ENCODE measurements at regions not wholly inside any gene's neighbourhood (a gene's known extent, or its start where the extent isn't known, plus 50 kb on each side); places are given as distances from the start of the nearest gene placed in this dataset.

DNA sequence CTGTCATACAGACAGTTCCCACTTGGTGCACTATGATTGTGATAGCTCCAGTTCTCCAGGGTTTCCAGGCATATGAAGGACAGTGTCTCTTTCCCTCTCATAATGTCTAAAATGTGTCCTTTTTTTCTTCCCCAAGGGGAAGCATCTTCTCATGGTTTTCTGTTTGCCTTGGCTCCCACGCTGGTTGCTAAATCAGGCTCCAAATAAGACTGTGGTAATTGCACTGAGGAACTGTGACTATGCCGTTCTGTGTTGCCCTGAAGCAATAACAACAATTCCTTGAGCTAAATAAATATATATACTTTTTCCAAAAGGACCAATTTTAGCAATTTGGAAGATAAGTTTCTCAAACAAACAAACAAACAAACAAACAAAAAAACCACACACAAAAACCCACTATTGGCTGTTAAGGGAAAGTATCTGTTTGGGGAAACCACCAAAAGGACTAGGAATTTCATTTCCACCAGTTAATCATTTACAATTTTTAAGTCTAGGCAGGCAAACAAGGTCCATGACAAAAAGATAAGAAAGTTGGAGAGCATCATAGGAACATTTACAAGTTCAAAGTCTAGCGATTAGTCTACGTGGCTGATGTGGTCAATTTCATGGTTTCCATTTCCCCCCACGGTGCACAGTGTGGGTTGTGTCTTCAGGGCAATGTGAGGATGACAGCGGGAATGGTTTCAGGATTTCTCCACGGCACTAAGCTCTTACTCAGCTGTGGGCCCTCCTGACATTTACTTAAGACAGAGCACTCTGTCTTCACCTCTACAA lies 62.4 kb downstream of the THNSL1 start:
- TF ChIP-seq ZNF366 (tag by site-specific recombination; conservative IDR thresholded peaks at IDR 0.05) (no peak), ZNF658 (tag by site-specific recombination; IDR thresholded peaks at IDR 0.05) (no peak), RBAK (tag by site-specific recombination; IDR thresholded peaks at IDR 0.05) (no peak), ZNF561 (tag by site-specific recombination; IDR thresholded peaks at IDR 0.05; ENCODE audit: borderline replicate concordance) (no peak), ZNF169 (tag by site-specific recombination; IDR thresholded peaks at IDR 0.05) (no peak), ZNF548 (tag by site-specific recombination; IDR thresholded peaks at IDR 0.05) (no peak), ZEB2 (tag by site-specific recombination; IDR thresholded peaks at IDR 0.05) (no peak), ZNF670 (tag by site-specific recombination; IDR thresholded peaks at IDR 0.05; ENCODE audit: low read depth) (no peak), ZNF426 (tag by site-specific recombination; IDR thresholded peaks at IDR 0.05) (no peak), ZXDB (tag by site-specific recombination; IDR thresholded peaks at IDR 0.05) (no peak), ZBTB8A (tag by site-specific recombination; IDR thresholded peaks at IDR 0.05) (no peak), ZNF121 (tag by site-specific recombination; IDR thresholded peaks at IDR 0.05) (no peak), ZFP41 (tag by site-specific recombination; IDR thresholded peaks at IDR 0.05; ENCODE audit: borderline replicate concordance) (no peak), ZBTB17 (tag by site-specific recombination; IDR thresholded peaks at IDR 0.05) (no peak), SP2 (tag by site-specific recombination; IDR thresholded peaks at IDR 0.05) (no peak), ZNF677 (tag by site-specific recombination; IDR thresholded peaks at IDR 0.05) (no peak)
- TF ChIP-seq, protein P1, sequence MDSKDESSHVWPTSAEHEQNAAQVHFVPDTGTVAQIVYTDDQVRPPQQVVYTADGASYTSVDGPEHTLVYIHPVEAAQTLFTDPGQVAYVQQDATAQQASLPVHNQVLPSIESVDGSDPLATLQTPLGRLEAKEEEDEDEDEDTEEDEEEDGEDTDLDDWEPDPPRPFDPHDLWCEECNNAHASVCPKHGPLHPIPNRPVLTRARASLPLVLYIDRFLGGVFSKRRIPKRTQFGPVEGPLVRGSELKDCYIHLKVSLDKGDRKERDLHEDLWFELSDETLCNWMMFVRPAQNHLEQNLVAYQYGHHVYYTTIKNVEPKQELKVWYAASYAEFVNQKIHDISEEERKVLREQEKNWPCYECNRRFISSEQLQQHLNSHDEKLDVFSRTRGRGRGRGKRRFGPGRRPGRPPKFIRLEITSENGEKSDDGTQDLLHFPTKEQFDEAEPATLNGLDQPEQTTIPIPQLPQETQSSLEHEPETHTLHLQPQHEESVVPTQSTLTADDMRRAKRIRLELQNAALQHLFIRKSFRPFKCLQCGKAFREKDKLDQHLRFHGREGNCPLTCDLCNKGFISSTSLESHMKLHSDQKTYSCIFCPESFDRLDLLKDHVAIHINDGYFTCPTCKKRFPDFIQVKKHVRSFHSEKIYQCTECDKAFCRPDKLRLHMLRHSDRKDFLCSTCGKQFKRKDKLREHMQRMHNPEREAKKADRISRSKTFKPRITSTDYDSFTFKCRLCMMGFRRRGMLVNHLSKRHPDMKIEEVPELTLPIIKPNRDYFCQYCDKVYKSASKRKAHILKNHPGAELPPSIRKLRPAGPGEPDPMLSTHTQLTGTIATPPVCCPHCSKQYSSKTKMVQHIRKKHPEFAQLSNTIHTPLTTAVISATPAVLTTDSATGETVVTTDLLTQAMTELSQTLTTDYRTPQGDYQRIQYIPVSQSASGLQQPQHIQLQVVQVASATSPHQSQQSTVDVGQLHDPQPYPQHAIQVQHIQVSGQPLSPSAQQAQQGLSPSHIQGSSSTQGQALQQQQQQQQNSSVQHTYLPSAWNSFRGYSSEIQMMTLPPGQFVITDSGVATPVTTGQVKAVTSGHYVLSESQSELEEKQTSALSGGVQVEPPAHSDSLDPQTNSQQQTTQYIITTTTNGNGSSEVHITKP (tag by site-specific recombination; IDR thresholded peaks at IDR 0.05) = no peak
- TF ChIP-seq, protein P2, sequence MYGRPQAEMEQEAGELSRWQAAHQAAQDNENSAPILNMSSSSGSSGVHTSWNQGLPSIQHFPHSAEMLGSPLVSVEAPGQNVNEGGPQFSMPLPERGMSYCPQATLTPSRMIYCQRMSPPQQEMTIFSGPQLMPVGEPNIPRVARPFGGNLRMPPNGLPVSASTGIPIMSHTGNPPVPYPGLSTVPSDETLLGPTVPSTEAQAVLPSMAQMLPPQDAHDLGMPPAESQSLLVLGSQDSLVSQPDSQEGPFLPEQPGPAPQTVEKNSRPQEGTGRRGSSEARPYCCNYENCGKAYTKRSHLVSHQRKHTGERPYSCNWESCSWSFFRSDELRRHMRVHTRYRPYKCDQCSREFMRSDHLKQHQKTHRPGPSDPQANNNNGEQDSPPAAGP (tag by site-specific recombination; IDR thresholded peaks at IDR 0.05) = no peak
- CTCF ChIA-PET = interaction anchor here (0.6 to 3.3 kb wide), 7 partner anchors 9 to 634 kb away, joined by 3 to 27 read pairs (median 3); no protein-coding TSS in a partner anchor
- H3K4me1 ChIP-seq (ENCODE audit: control insufficient read depth, insufficient read depth, low read length) = no peaks in the 10 kb centered on the region
- H3K27ac ChIP-seq (ENCODE audit: extremely low read depth, low read depth, low read length) = no peak overlapping the region
- POLR2A ChIA-PET = no interaction called here
- H3K4me3 ChIP-seq (ENCODE audit: low read depth, low read length) = no peak overlapping the region
- no peaks in the 10 kb centered on the region for H3K9me3 ChIP-seq (ENCODE audit: control insufficient read depth, insufficient read depth, low read depth, low read length)
- no peaks in the 10 kb centered on the region for H3K36me3 ChIP-seq (ENCODE audit: control insufficient read depth in 2 of 2, insufficient read depth in 1 of 2, low read length in 2 of 2)

DNA sequence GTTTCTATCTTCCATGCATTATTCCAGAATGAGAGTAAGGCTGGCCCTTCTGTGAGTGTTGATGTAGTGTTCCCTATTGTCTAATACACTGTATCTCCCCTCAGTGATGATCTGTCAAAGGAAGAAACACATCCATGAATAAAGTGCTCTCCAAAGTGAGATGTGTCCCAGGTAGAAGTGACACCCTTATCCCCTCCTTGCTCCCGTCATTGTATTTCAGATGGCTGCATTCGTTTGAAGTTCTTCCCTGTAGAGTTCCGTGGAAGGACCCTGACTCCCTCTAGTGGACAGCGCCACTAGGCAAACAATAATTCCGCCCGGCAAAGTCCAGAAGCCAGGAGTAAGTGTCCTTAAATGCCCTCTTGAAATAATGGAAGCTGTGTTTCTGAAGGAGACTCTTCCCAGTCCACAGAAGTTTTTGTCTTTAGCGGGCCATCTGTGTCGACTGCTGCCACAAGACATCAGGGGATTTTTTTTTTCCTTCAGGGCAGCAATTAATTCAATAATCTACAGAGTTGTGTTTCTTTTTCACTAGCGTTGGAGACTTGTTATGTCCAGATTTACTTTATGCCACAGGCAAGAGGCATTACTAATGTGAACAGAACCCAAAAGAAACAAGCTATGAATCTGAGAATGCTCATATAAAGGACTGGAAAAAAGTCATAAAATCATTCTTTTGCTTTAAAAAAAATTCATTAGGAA lies 64.6 kb downstream of the THNSL1 start:
- ChIA-PET CTCF (interaction anchor here (0.5 to 4.2 kb wide), 57 partner anchors 9 to 1052 kb away, joined by 3 to 27 read pairs (median 4); partner anchors contain the start of genes ENKUR and THNSL1), POLR2A (interaction anchor here (1.0 kb wide), 1 partner anchor 356 kb away, joined by 3 read pairs; no protein-coding TSS in a partner anchor)
- Histone ChIP-seq H3K4me1 (ENCODE audit: control insufficient read depth, insufficient read depth, low read length) (no peaks in the 10 kb centered on the region), H3K4me3 (ENCODE audit: low read depth, low read length) (no peak overlapping the region), H3K36me3 (ENCODE audit: control insufficient read depth in 2 of 2, insufficient read depth in 1 of 2, low read length in 2 of 2) (no peaks in the 10 kb centered on the region), H3K27ac (ENCODE audit: extremely low read depth, low read depth, low read length) (no peak overlapping the region), H3K9me3 (ENCODE audit: control insufficient read depth, insufficient read depth, low read depth, low read length) (no peaks in the 10 kb centered on the region)
- TF ChIP-seq ZNF747 (tag by site-specific recombination; IDR thresholded peaks at IDR 0.05) (no peak), ZSCAN30 (tag by site-specific recombination; IDR thresholded peaks at IDR 0.05) (peak; percentile 90), ZNF132 (tag by site-specific recombination; IDR thresholded peaks at IDR 0.05; ENCODE audit: borderline replicate concordance) (no peak), KLF9 (tag by site-specific recombination; IDR thresholded peaks at IDR 0.05; ENCODE audit: low read depth) (no peak), ZSCAN16 (tag by site-specific recombination; IDR thresholded peaks at IDR 0.05) (no peak), ZNF175 (tag by site-specific recombination; IDR thresholded peaks at IDR 0.05) (no peak), ZNF202 (tag by site-specific recombination; IDR thresholded peaks at IDR 0.05; ENCODE audit: borderline replicate concordance) (no peak), ZNF664 (tag by site-specific recombination; IDR thresholded peaks at IDR 0.05) (no peak), IKZF3 (tag by site-specific recombination; IDR thresholded peaks at IDR 0.05) (0 out of 2 replicates have a peak, but pooled peaks have one; percentile 47)
- TF ChIP-seq, protein P3, sequence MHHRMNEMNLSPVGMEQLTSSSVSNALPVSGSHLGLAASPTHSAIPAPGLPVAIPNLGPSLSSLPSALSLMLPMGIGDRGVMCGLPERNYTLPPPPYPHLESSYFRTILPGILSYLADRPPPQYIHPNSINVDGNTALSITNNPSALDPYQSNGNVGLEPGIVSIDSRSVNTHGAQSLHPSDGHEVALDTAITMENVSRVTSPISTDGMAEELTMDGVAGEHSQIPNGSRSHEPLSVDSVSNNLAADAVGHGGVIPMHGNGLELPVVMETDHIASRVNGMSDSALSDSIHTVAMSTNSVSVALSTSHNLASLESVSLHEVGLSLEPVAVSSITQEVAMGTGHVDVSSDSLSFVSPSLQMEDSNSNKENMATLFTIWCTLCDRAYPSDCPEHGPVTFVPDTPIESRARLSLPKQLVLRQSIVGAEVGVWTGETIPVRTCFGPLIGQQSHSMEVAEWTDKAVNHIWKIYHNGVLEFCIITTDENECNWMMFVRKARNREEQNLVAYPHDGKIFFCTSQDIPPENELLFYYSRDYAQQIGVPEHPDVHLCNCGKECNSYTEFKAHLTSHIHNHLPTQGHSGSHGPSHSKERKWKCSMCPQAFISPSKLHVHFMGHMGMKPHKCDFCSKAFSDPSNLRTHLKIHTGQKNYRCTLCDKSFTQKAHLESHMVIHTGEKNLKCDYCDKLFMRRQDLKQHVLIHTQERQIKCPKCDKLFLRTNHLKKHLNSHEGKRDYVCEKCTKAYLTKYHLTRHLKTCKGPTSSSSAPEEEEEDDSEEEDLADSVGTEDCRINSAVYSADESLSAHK (tag by site-specific recombination; IDR thresholded peaks at IDR 0.05) = no peak
